AG09309 (cell line): ENCODE measurements at regions not wholly inside any gene's neighbourhood (a gene's known extent, or its start where the extent isn't known, plus 50 kb on each side); places are given as distances from the start of the nearest gene placed in this dataset.

ENCODE experiments used
- DNase-seq: peaks from one replicate; pipeline ENCODE4 v3.0.0-alpha.2; 2010; ENCODE audit warnings: low read depth
- H3K4me3 ChIP-seq: 2 replicates; pipeline ENCODE4 v1.5.1; 2011; ENCODE audit warnings: mild to moderate bottlenecking, low read depth, low read length, moderate library complexity; ENCODE audit not compliant: control insufficient read depth
- TF ChIP-seq, protein P1 (sequence below): IDR thresholded peaks from 2 replicates; pipeline ENCODE4 v1.5.1; 2011; ENCODE audit warnings: mild to moderate bottlenecking, low read depth, low read length, inconsistent platforms; ENCODE audit not compliant: insufficient read depth, control insufficient read depth; ENCODE audit errors: missing control alignments

DNA sequence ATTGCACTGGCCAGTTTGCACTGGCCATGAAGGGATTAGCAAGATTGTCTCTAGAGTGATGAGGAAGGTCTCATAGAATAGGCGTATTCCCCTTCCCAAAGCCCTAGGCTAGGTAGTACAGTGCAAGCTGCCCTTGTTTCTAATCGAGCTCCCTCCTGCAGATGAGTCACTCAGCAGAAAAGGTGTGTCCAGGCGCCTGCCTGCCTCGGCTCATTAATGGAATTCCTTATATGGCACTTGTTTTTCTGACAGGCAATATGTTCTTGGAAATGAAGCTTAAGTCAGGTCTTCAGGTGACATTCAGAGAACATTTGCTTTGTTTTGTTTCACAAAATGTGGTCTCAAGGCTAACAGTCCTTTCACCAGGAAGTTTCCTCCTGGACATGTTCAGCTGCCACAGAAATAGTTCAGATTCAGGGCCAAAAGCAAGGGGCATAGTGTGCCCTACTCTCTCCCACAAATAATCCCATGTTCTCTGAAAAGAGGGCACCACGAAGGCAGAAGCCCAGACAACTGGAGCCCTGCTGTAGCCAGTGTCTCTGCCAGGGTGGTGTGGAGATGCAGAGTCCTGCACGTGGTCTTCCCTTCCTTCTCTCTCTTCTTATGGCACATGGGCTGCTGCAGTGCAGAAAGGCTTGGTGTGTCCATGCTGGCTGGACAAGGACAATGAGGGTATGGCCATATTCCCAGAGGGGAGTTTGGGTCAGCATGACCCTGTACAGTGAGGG is 281.1 kb upstream of the MAP3K1 start:
- TF ChIP-seq, protein P1, sequence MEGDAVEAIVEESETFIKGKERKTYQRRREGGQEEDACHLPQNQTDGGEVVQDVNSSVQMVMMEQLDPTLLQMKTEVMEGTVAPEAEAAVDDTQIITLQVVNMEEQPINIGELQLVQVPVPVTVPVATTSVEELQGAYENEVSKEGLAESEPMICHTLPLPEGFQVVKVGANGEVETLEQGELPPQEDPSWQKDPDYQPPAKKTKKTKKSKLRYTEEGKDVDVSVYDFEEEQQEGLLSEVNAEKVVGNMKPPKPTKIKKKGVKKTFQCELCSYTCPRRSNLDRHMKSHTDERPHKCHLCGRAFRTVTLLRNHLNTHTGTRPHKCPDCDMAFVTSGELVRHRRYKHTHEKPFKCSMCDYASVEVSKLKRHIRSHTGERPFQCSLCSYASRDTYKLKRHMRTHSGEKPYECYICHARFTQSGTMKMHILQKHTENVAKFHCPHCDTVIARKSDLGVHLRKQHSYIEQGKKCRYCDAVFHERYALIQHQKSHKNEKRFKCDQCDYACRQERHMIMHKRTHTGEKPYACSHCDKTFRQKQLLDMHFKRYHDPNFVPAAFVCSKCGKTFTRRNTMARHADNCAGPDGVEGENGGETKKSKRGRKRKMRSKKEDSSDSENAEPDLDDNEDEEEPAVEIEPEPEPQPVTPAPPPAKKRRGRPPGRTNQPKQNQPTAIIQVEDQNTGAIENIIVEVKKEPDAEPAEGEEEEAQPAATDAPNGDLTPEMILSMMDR, result no peak
- no peak for DNase-seq
- no peak overlapping the region for H3K4me3 ChIP-seq

DNA sequence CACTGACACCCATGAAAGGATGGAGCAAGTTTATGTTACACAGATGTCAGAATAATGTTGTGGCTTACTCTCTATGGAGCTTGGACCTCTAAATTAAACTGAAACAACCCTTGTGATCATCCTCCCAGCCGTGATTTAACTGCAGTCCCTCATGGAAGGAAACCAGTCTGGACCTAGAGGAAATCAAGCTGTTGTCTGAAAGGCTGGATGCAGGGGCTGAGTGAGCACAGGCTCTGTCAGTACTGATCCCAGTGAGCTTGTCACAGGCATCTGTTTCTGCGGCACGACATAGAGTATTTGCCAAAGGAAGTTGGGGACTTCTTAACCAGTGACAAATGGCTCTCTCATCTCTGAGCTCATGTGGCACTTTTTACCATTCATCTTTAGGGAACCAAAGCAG is 282.9 kb upstream of the MAP3K1 start:
- TF ChIP-seq, protein P1, result no peak
- no peak overlapping the region for H3K4me3 ChIP-seq
- DNase-seq, result no peak

DNA sequence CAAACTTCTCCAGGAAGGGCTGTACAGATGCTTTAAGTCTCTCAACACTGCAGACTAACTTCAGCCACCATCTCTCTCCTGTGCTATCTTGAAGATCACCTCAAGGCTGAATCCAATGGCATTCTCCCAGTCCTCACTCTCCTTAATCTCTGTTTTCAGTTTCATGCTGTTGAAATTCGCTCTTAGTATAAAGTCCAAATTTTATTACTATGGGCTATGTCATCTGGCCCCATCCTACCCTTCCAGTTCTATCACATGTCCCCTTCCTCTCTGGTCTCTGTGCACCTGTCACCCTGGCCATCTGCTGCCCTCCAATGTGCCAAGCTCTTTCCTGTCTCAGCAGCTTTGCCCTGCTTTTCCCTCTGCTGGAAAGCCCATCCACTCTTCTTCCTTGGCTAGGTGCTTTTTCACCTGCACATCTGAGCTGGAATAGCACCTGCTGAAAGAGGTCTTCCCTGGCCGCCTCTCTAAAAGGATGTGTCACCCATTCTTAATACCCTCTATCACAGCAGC is 284.7 kb upstream of the MAP3K1 start:
- TF ChIP-seq, protein P1, result no peak
- H3K4me3 ChIP-seq, result no peak overlapping the region
- DNase-seq, result no peak

DNA sequence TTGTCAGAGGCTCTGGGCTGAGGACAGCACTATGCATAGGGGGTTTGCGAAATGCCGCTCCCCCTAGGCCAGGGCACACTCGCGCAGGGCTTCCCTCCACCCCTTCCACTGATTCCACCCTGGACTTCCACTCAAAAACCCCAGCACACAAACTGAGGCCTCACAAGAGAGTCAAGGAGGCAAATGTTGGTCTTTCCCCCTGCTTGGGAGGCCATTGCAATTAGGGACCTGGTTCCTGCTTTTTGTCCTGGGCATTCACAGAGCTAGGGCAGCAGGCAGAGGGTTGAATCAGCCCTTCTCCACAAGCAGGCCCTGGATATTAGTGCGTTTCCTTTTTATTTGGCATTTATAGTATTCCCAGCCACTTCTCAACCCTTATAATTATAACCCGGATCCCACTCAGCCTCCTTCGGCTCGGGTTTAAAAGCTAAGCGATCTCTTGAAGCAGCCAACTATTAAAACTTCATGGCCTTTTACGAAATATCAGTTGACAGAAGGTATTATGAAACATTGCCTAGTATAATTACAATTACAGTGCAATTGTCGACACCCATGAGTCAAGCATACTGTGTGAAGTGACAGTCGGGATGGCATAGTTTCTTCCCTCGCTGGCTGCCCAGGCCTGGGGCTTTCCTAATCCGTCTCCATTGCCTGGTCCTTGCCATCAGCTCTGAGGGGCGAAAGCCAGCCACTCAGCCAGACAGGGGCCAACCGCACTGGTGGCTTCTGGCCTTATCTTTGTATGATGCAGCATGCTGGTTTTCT is 285.5 kb upstream of the MAP3K1 start:
- TF ChIP-seq, protein P1, result no peak
- DNase-seq, result no peak

DNA sequence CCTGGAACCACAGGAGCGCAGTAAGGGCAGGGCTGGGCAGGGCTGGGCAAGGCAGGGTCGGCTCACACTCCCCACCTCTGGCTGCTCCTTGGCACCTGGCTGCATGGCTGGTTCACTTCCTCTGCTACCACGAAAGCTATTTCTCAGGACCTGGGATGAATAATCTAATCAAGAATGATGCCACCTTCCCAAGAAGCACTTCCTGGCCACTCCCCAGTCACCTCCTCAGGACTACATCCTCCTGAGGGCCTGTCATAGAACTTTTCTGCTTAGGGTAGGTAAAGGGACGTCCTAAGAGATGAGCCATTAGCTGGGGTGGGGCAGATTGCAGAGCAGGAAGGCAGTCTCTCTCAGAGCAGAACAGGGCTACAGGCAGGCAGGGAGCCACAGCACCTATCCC is 288.2 kb upstream of the MAP3K1 start:
- H3K4me3 ChIP-seq, result no peak overlapping the region
- no peak for DNase-seq
- TF ChIP-seq, protein P1, result no peak

More for the DNA sequence above, 285.5 kb upstream of the MAP3K1 start:
- H3K4me3 ChIP-seq, result no peak overlapping the region

DNA sequence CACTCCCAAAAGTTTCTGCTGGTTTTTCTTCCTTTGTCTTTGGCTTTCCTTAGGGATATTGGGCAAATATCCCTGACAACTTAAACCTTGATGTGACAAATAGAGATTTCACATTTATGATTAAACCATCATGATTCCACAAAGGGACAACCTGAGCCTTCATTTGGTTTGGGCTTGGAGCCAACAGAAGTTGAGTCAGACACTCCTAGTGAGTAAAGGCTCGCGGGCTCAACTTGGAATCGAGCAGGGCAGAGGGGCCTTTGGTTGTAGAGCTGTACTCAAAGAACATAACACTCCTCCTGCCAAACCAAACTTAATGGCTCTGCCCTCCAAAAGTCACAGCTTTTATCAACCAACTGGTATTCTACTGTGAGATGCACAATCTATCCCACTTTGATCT is 290.2 kb upstream of the MAP3K1 start:
- TF ChIP-seq, protein P1, result no peak
- no peak overlapping the region for H3K4me3 ChIP-seq
- no peak for DNase-seq
